Psoas muscle (tissue), 7 donors: ENCODE measurements at regions not wholly inside any gene's neighbourhood (a gene's known extent, or its start where the extent isn't known, plus 50 kb on each side); places are given as distances from the start of the nearest gene placed in this dataset.
A peak's percentile ranks its signal among the peaks of the same experiment; 100 is the strongest.
"Not testable (repeated sequence)": the region's sequence is repeated elsewhere in the genome, so short reads cannot be mapped to it uniquely, and the experiment has no call there.

ENCODE experiments used
- ATAC-seq, 4 donors: fragments of 200-7000 bp; cut with Tn5 transposase; one replicate each; pipeline ENCODE4 v1.9.1; 2020; ENCODE audit warnings: moderate library complexity in 3 of 4, mild to moderate bottlenecking in 2 of 4
- DNase-seq, 2 donors: peaks; one replicate each; pipeline ENCODE4 v3.0.0-alpha.2; 2020
- H3K27ac ChIP-seq: fragments of 200-600 bp; one replicate; pipeline ENCODE4 v1.8.0; 2022
- H3K27me3 ChIP-seq, 3 donors: fragments of 200-600 bp in 1 of 3; one replicate each; pipeline versions ENCODE4 v1.6.1 to v1.8.0; 2013 to 2022; ENCODE audit warnings: low read length in 2 of 3, mild to moderate bottlenecking in 2 of 3, moderate library complexity in 1 of 3; ENCODE audit not compliant: insufficient read depth in 3 of 3
- H3K36me3 ChIP-seq, 2 donors: fragments of 200-600 bp in 1 of 2; one replicate each; pipeline versions ENCODE4 v1.6.1 to v1.8.0; 2013 to 2022; ENCODE audit warnings: low read depth in 1 of 2, mild to moderate bottlenecking in 1 of 2, moderate library complexity in 1 of 2; ENCODE audit not compliant: insufficient read depth in 1 of 2
- H3K4me1 ChIP-seq: fragments of 200-600 bp; one replicate; pipeline ENCODE4 v1.8.0; 2022
- H3K4me3 ChIP-seq: fragments of 200-600 bp; one replicate; pipeline ENCODE4 v1.8.0; 2022; ENCODE audit warnings: mild to moderate bottlenecking
- H3K9me3 ChIP-seq: fragments of 200-600 bp; one replicate; pipeline ENCODE4 v1.8.0; 2022
- WGBS, 3 donors: extraction: QIAGEN DNeasy Blood & Tissue Kit; methylation state at CpG; one replicate each; pipeline versions ENCODE4 v1.1.6 to v1.1.7; 2013; 5-methylcytosine and 5-hydroxymethylcytosine counted together
- intact Hi-C, 2 donors: fragments of 100-400 bp; cut with DNase I; formaldehyde crosslinking; loops; one replicate each; pipeline versions ENCODE4 v1.11.0 to v1.14.2; 2022
- TF ChIP-seq, protein P1 (sequence below): fragments of 200-600 bp; IDR thresholded peaks from one replicate; pipeline ENCODE4 v1.8.0; 2022; ENCODE audit warnings: antibody characterized with exemption
- donor health status: healthy with polysubstance abuse.
- donor health status: DM: no; HTN: no; CAD: no; lungs with moderate emphysema.
- donor health status: Bipolar disorder and iron deficiency.
- donor health status: healthy.
- donor health status: DM: yes; HTN: yes; CAD: no.
- donor health status: DM: no; HTN: no; CAD: no.
- donor health status: DM: yes; HTN: yes; CAD: no.

DNA sequence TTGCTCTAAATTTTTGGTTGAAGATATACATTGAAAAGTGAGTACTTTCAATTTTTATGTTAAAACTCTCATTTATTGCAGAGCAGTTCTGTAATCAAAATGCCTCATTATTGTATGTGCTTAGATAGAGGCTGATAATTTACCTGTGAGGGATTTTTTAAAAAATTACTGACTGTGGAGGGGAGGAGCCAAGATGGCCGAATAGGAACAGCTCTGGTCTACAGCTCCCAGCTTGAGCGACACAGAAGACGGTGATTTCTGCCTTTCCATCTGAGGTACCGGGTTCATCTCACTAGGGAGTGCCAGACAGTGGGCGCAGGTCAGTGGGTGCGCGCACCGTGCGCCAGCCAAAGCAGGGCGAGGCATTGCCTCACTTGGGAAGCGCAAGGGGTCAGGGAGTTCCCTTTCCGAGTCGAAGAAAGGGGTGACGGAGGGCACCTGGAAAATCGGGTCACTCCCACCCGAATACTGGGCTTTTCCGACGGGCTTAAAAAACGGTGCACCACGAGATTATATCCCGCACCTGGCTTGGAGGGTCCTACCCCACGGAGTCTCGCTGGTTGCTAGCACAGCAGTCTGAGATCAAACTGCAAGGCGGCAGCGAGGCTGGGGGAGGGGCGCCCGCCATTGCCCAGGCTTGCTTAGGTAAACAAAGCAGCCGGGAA lies 89.4 kb downstream of the DDX11 start:
- WGBS, 3 donors: 86 to 88% (median 87%) methylated on average over 24 to 27 of the region's 28 CpGs
- H3K27me3 ChIP-seq, H3K27ac ChIP-seq, H3K9me3 ChIP-seq, H3K4me1 ChIP-seq, DNase-seq, intact Hi-C loops, ATAC-seq, H3K36me3 ChIP-seq, H3K4me3 ChIP-seq: not testable (repeated sequence)

DNA sequence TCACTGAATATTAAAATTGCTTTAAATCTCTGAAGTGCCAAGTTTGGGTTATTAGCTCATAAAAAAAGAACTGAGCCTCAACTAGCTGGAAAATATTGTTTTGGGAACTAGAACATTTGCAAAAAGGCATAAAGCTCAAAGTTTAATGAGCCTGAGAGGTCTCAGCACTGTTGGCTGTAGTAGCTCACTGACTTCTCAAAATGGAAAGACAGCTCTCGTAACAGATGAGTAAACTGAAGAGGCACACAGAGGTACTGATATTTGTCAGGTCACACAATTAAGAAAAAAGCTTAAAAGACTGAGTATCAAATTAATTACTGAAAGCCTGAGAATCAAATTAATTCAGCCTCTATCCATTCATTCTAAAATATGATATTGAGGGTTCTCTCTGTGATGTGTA lies 100.6 kb downstream of the DDX11 start:
- H3K27me3 ChIP-seq, intact Hi-C loops, DNase-seq, H3K9me3 ChIP-seq, H3K27ac ChIP-seq, ATAC-seq, H3K36me3 ChIP-seq, H3K4me1 ChIP-seq, H3K4me3 ChIP-seq: not testable (repeated sequence)
- 57 to 76% (median 65%) methylated on average over 1 of the region's 1 CpG for WGBS, 3 donors

DNA sequence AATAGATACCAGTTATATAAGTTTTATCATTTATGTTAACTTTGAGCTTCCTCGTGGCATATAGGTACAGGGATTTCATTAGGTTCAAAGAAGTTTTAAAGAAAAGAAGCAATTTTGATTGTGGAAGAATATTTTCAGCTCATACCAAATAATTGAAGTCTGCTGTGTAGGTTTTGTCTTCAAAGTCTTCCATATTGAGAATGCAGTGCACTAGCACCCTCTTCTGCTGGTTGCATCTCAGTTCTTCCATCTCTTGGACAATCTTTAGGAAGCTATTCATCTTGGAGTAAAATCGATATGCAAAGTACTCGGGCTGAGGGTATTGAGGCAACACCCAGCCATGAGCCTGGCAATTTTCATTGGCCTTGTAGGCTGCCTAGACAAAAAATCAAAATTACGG lies 103.9 kb downstream of the DDX11 start:
- H3K4me1 ChIP-seq, ATAC-seq, intact Hi-C loops, H3K27ac ChIP-seq, H3K4me3 ChIP-seq, H3K27me3 ChIP-seq, H3K9me3 ChIP-seq, DNase-seq, H3K36me3 ChIP-seq: not testable (repeated sequence)
- WGBS, 3 donors: 77 to 93% (median 81%) methylated on average over 3 to 4 of the region's 4 CpGs
- TF ChIP-seq, protein P1, sequence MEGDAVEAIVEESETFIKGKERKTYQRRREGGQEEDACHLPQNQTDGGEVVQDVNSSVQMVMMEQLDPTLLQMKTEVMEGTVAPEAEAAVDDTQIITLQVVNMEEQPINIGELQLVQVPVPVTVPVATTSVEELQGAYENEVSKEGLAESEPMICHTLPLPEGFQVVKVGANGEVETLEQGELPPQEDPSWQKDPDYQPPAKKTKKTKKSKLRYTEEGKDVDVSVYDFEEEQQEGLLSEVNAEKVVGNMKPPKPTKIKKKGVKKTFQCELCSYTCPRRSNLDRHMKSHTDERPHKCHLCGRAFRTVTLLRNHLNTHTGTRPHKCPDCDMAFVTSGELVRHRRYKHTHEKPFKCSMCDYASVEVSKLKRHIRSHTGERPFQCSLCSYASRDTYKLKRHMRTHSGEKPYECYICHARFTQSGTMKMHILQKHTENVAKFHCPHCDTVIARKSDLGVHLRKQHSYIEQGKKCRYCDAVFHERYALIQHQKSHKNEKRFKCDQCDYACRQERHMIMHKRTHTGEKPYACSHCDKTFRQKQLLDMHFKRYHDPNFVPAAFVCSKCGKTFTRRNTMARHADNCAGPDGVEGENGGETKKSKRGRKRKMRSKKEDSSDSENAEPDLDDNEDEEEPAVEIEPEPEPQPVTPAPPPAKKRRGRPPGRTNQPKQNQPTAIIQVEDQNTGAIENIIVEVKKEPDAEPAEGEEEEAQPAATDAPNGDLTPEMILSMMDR: peak; percentile 12

DNA sequence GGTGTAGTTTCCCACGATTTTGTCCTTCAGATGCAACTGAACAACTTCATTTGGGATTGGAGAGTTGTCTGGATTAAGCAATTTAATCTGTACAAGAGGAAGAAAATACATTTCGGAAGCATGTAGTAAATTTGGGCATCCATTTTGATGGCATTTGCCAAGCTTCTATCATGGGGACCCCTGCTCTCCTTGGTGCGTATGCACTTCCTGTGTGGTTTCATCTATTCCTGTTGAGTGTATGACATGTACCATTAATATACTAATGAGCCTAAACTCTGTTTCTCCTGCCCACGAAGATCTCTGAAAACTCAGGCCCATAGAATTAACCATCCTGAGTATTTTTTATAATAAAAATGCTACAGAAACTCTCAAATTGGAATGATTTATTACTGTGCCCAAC lies 105.2 kb downstream of the DDX11 start:
- H3K4me1 ChIP-seq, ATAC-seq, H3K4me3 ChIP-seq, intact Hi-C loops, H3K36me3 ChIP-seq, H3K9me3 ChIP-seq, H3K27me3 ChIP-seq, H3K27ac ChIP-seq, DNase-seq: not testable (repeated sequence)
- 79 to 82% (median 81%) methylated on average over 4 of the region's 4 CpGs for WGBS, 3 donors

DNA sequence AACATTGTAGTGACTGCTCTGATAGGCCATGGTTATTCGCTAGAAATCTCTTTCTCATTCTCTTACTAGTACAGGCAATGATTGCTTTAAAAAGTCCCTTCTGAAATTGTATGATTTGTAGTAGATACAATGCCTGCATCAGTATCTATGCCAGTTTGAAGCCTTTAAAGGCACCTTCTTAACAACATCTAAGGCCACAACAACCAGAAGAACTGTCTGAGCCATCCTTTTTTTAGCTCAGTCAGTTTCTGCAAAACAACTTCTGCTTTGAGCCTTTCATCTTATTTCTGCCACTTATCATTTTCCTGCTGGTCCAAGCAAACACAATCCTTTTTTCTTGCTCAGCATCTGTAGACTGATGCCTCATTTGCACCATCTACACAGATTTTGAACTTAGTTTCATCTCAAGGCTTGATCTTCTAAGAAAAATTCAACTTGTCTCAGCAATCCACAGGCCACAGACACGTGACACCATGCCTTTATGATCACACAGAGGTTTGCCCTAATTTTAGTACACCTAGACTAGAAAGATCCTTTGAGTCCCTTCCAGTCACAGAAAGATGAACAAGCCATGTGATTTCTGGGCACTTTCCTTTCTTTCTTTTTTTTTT lies 106.1 kb downstream of the DDX11 start:
- H3K4me1 ChIP-seq, H3K36me3 ChIP-seq, H3K27me3 ChIP-seq, DNase-seq, H3K27ac ChIP-seq, H3K9me3 ChIP-seq, H3K4me3 ChIP-seq, intact Hi-C loops, ATAC-seq: not testable (repeated sequence)
- WGBS, 3 donors: 73 to 84% (median 80%) methylated on average over 2 of the region's 2 CpGs

DNA sequence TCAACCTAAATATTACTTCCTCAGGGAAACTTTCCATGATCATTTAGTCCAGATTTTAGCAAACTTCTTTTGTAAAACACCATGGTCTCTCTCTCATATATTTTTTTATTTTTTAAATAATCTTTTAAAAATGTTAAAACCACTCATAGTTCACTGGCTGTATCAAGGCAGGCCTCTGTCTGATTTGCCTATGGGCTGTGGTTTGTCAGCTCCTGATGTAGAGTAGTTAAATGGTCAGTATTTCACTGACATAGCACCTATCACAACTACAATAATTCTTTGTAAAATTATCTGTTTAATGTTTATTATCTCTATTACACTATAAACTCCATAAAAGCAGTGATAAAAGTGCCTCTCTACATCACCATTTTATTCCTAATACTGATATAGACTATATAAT lies 108.9 kb downstream of the DDX11 start:
- H3K4me3 ChIP-seq, H3K27ac ChIP-seq, H3K36me3 ChIP-seq, H3K27me3 ChIP-seq, DNase-seq, intact Hi-C loops, ATAC-seq, H3K4me1 ChIP-seq, H3K9me3 ChIP-seq: not testable (repeated sequence)

DNA sequence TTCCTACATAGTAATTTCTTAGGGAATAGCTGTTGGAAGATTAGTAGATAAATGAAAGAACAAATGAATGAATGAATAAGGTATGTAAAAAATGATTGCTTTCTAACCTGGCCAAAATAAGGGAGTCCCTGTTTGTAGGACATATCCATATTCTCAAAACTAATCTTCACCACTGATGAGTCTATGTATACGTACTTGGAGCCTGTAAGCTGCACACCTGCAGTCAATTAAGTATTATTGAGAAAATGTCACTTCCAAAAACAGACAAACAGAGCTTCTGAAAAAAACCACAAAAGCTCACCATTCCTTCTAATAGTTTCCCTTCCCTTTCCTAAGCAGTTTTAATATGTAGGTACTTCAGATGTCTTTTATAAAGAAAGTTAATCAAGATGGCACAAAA lies 109.4 kb downstream of the DDX11 start:
- H3K4me1 ChIP-seq, intact Hi-C loops, H3K36me3 ChIP-seq, H3K9me3 ChIP-seq, H3K27ac ChIP-seq, H3K27me3 ChIP-seq, DNase-seq, H3K4me3 ChIP-seq, ATAC-seq: not testable (repeated sequence)
- 73 to 87% (median 79%) methylated on average over 1 of the region's 1 CpG for WGBS, 3 donors

DNA sequence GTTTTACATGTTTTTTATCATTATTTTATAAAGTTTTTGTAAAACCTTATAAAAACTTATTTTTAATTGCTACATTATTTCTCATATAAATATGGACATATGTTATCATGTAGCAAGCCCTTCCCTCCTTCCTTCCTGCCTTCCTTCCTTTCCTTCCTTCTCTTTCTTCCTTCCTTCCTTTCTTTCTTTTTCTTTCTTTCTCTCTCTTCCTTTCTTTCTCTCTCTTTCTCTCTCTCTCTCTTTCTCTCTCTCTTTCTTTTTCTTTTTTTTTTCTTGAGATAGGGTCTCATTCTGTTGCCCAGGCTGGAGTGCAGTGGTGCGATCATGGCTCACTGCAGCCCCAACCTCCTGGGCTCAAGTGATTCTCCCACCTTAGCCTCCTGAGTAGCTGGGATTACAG lies 110.2 kb downstream of the DDX11 start:
- H3K4me1 ChIP-seq, H3K27me3 ChIP-seq, H3K9me3 ChIP-seq, H3K36me3 ChIP-seq, ATAC-seq, DNase-seq, intact Hi-C loops, H3K4me3 ChIP-seq, H3K27ac ChIP-seq: not testable (repeated sequence)
- WGBS, 3 donors: 94 to 100% (median 100%) methylated on average over 1 of the region's 1 CpG

DNA sequence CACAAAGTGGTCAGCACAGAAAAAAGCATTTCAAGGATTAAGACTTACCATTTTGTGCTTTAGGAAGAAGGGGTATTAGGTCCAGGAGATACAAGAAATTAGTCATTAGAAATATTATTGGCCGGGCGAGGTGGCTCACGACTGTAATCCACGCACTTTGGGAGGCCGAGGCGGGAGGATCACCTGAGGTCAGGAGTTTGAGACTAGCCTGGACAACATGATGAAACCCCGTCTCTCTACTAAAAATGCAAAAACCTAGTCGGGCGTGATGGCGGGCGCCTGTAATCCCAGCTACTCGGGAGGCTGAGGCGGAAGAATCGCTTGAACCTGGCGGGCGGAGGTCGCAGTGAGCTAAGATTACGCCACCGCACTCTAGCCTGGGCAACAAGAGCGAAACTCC lies 111.0 kb downstream of the DDX11 start:
- H3K4me1 ChIP-seq, H3K27ac ChIP-seq, DNase-seq, H3K36me3 ChIP-seq, intact Hi-C loops, H3K9me3 ChIP-seq, ATAC-seq, H3K4me3 ChIP-seq, H3K27me3 ChIP-seq: not testable (repeated sequence)
- WGBS, 3 donors: 91 to 94% (median 93%) methylated on average over 10 to 20 of the region's 20 CpGs

DNA sequence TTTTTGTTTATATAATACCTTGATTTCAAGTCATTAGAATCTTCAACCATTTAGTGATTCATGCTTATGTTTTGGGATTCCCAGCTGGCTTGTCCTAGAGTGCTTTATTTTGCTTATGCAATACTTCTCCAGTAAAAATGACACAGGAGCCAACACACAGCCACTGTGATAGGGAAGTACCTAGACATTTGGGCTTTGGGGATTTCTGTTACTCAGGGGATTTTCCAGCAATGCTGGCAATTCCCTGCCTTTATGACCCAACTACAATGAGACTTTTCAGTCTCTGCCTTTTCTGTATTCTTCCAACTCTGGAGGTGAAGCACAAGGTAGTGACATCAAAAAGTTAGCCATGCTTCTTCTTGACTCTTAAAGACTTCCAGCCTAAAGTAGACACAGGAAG lies 119.0 kb downstream of the DDX11 start:
- H3K27ac ChIP-seq, H3K4me3 ChIP-seq, DNase-seq, H3K36me3 ChIP-seq, intact Hi-C loops, H3K9me3 ChIP-seq, H3K27me3 ChIP-seq, H3K4me1 ChIP-seq, ATAC-seq: not testable (repeated sequence)

DNA sequence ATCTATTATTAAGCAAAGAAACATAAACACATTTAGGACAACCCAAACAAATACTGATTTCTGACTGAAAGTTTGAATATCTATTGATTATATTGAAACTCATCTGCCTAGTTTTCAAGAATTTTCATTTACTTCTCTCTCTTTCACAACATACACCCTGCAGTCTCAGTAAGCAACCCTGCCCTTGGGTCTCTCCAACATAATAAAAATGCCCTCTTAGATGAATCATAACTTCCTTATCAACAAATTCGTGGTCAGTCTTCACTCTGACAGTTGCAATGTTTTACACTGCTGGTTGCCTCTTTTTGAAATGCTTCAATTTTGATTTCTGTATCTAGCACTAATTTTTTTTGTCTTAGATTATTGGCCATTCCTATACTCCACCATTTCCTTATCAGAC lies 122.0 kb downstream of the DDX11 start:
- H3K27ac ChIP-seq, H3K4me3 ChIP-seq, H3K9me3 ChIP-seq, H3K4me1 ChIP-seq, H3K36me3 ChIP-seq, ATAC-seq, intact Hi-C loops, DNase-seq, H3K27me3 ChIP-seq: not testable (repeated sequence)
- WGBS, 3 donors: 38 to 44% (median 43%) methylated on average over 1 of the region's 1 CpG
